Liver (tissue), 8 donors: ENCODE measurements at regions not wholly inside any gene's neighbourhood (a gene's known extent, or its start where the extent isn't known, plus 50 kb on each side); places are given as distances from the start of the nearest gene placed in this dataset.

Experiments
- DNase-seq: peaks from one replicate; pipeline ENCODE4 v3.0.0-alpha.2; 2017; ENCODE audit warnings: low spot score
- H3K27ac ChIP-seq, 2 donors: one replicate each; pipeline ENCODE4 v1.7.0; 2013; ENCODE audit warnings: inconsistent platforms in 2 of 2, low read length in 2 of 2, control low read depth in 1 of 2, low read depth in 1 of 2, mild to moderate bottlenecking in 1 of 2
- H3K27me3 ChIP-seq, 4 donors: one replicate each; pipeline versions ENCODE4 v1.6.1 to v1.7.0; 2013; ENCODE audit warnings: low read length in 3 of 4, inconsistent platforms in 1 of 4, mild to moderate bottlenecking in 1 of 4, moderate library complexity in 1 of 4; ENCODE audit not compliant: control insufficient read depth in 4 of 4, insufficient read depth in 4 of 4
- H3K36me3 ChIP-seq, 4 donors: one replicate each; pipeline versions ENCODE4 v1.6.1 to v1.7.0; 2013; ENCODE audit warnings: low read length in 3 of 4, mild to moderate bottlenecking in 3 of 4, low read depth in 1 of 4, moderate library complexity in 1 of 4; ENCODE audit not compliant: control insufficient read depth in 4 of 4, insufficient read depth in 3 of 4
- H3K4me1 ChIP-seq, 4 donors: one replicate each; pipeline versions ENCODE4 v1.6.1 to v1.7.0; 2013; ENCODE audit warnings: low read length in 3 of 4, mild to moderate bottlenecking in 3 of 4, moderate library complexity in 1 of 4; ENCODE audit not compliant: control insufficient read depth in 4 of 4, insufficient read depth in 4 of 4
- H3K4me3 ChIP-seq, 3 donors: one replicate each; pipeline versions ENCODE4 v1.6.1 to v1.7.0; 2013; ENCODE audit warnings: low read length in 3 of 3, control low read depth in 1 of 3, low read depth in 1 of 3, mild to moderate bottlenecking in 1 of 3
- H3K9ac ChIP-seq, 2 donors: one replicate each; pipeline ENCODE4 v1.7.0; 2013; ENCODE audit warnings: low read length in 2 of 2, mild to moderate bottlenecking in 2 of 2, moderate library complexity in 2 of 2, control low read depth in 1 of 2, low read depth in 1 of 2
- H3K9me3 ChIP-seq, 4 donors: one replicate each; pipeline versions ENCODE4 v1.6.1 to v1.7.0; 2013; ENCODE audit warnings: low read length in 3 of 4; ENCODE audit not compliant: control insufficient read depth in 4 of 4
- EGR1 ChIP-seq, 2 donors: IDR thresholded peaks; 2 replicates each; pipeline ENCODE4 v1.6.1; 2016 to 2018; ENCODE audit warnings: antibody characterized with exemption in 2 of 2, low read depth in 2 of 2
- FOXA1 ChIP-seq: IDR thresholded peaks from 2 replicates; pipeline ENCODE4 v1.6.1; 2016; ENCODE audit warnings: antibody characterized with exemption
- HNF4G ChIP-seq: IDR thresholded peaks from 2 replicates; pipeline ENCODE4 v1.6.1; 2016; ENCODE audit warnings: antibody characterized with exemption
- NR2F2 ChIP-seq: IDR thresholded peaks from 2 replicates; pipeline ENCODE4 v1.6.1; 2016; ENCODE audit warnings: antibody characterized with exemption
- SP1 ChIP-seq: IDR thresholded peaks from 2 replicates; pipeline ENCODE4 v1.6.1; 2018; ENCODE audit warnings: antibody characterized with exemption, mild to moderate bottlenecking
- TAF1 ChIP-seq: conservative IDR thresholded peaks from 2 replicates; pipeline ENCODE4 v1.6.1; 2016; ENCODE audit warnings: antibody characterized with exemption, mild to moderate bottlenecking
- YY1 ChIP-seq: IDR thresholded peaks from 2 replicates; pipeline ENCODE4 v1.6.1; 2016; ENCODE audit warnings: antibody characterized with exemption, mild to moderate bottlenecking
- WGBS: extraction: QIAGEN DNeasy Blood & Tissue Kit; methylation state at CpG from one replicate; pipeline ENCODE4 v1.1.7; 2013; 5-methylcytosine and 5-hydroxymethylcytosine counted together
- TF ChIP-seq, protein P1 (sequence below): IDR thresholded peaks from 2 replicates; pipeline ENCODE4 v1.6.1; 2016; ENCODE audit warnings: antibody characterized with exemption, mild to moderate bottlenecking
- TF ChIP-seq, protein P2 (sequence below): fragments of 150-350 bp; IDR thresholded peaks from 2 replicates; pipeline ENCODE4 v1.5.1; 2017; ENCODE audit warnings: improper control_type of control experiment, low read depth, low read length; ENCODE audit not compliant: missing input control
- TF ChIP-seq, protein P3 (sequence below): IDR thresholded peaks from 2 replicates; pipeline ENCODE4 v1.6.1; 2016; ENCODE audit warnings: antibody characterized with exemption
- TF ChIP-seq, protein P4 (sequence below): IDR thresholded peaks from 2 replicates; pipeline ENCODE4 v1.6.1; 2016; ENCODE audit warnings: antibody characterized with exemption
- TF ChIP-seq, protein P5 (sequence below): IDR thresholded peaks from 2 replicates; pipeline ENCODE4 v1.6.1; 2016; ENCODE audit warnings: antibody characterized with exemption
- donor health status: healthy.
- donor health status: healthy.
- donor health status: healthy.
- donor health status: healthy.
- donor health status: healthy.

DNA sequence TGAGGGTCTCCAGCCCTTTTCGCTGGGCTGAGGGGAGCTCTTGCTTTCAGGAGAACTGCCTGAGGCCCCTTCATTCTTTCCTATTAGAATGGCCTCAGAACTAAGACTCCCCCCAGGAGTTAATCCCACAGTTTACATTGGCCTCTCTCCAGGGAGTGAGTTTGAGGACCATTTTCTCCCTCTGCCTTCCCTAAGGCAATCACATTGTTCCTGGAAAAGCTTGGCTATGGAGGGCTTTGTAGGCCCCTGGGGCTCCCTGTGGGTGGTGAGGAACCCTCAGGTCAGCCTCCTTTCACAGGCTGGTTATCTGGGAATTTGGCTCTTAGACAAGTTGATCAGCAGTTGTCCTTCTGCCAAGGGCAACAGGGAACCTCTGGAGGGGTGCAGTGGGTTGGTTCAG is 343.7 kb downstream of the RPS24 start:
- Histone ChIP-seq H3K4me1 (no peaks in the 10 kb centered on the region), H3K27me3 (no peaks in the 10 kb centered on the region), H3K27ac (no peak overlapping the region), H3K4me3 (no peak overlapping the region), H3K9ac (no peak overlapping the region), H3K36me3 (no peaks in the 10 kb centered on the region), H3K9me3 (peaks cover 0 to 4% (median 2%) of the 10 kb centered on the region in 4 donors)
- no peak for DNase-seq
- no peak for TF ChIP-seq YY1
- no peak for TF ChIP-seq NR2F2
- TF ChIP-seq, protein P1, sequence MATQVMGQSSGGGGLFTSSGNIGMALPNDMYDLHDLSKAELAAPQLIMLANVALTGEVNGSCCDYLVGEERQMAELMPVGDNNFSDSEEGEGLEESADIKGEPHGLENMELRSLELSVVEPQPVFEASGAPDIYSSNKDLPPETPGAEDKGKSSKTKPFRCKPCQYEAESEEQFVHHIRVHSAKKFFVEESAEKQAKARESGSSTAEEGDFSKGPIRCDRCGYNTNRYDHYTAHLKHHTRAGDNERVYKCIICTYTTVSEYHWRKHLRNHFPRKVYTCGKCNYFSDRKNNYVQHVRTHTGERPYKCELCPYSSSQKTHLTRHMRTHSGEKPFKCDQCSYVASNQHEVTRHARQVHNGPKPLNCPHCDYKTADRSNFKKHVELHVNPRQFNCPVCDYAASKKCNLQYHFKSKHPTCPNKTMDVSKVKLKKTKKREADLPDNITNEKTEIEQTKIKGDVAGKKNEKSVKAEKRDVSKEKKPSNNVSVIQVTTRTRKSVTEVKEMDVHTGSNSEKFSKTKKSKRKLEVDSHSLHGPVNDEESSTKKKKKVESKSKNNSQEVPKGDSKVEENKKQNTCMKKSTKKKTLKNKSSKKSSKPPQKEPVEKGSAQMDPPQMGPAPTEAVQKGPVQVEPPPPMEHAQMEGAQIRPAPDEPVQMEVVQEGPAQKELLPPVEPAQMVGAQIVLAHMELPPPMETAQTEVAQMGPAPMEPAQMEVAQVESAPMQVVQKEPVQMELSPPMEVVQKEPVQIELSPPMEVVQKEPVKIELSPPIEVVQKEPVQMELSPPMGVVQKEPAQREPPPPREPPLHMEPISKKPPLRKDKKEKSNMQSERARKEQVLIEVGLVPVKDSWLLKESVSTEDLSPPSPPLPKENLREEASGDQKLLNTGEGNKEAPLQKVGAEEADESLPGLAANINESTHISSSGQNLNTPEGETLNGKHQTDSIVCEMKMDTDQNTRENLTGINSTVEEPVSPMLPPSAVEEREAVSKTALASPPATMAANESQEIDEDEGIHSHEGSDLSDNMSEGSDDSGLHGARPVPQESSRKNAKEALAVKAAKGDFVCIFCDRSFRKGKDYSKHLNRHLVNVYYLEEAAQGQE: no peak
- TF ChIP-seq HNF4G: no peak
- TF ChIP-seq TAF1: no peak
- TF ChIP-seq, protein P2, sequence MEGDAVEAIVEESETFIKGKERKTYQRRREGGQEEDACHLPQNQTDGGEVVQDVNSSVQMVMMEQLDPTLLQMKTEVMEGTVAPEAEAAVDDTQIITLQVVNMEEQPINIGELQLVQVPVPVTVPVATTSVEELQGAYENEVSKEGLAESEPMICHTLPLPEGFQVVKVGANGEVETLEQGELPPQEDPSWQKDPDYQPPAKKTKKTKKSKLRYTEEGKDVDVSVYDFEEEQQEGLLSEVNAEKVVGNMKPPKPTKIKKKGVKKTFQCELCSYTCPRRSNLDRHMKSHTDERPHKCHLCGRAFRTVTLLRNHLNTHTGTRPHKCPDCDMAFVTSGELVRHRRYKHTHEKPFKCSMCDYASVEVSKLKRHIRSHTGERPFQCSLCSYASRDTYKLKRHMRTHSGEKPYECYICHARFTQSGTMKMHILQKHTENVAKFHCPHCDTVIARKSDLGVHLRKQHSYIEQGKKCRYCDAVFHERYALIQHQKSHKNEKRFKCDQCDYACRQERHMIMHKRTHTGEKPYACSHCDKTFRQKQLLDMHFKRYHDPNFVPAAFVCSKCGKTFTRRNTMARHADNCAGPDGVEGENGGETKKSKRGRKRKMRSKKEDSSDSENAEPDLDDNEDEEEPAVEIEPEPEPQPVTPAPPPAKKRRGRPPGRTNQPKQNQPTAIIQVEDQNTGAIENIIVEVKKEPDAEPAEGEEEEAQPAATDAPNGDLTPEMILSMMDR: no peak
- TF ChIP-seq, protein P3, sequence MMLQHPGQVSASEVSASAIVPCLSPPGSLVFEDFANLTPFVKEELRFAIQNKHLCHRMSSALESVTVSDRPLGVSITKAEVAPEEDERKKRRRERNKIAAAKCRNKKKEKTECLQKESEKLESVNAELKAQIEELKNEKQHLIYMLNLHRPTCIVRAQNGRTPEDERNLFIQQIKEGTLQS: no peak
- TF ChIP-seq, protein P4, sequence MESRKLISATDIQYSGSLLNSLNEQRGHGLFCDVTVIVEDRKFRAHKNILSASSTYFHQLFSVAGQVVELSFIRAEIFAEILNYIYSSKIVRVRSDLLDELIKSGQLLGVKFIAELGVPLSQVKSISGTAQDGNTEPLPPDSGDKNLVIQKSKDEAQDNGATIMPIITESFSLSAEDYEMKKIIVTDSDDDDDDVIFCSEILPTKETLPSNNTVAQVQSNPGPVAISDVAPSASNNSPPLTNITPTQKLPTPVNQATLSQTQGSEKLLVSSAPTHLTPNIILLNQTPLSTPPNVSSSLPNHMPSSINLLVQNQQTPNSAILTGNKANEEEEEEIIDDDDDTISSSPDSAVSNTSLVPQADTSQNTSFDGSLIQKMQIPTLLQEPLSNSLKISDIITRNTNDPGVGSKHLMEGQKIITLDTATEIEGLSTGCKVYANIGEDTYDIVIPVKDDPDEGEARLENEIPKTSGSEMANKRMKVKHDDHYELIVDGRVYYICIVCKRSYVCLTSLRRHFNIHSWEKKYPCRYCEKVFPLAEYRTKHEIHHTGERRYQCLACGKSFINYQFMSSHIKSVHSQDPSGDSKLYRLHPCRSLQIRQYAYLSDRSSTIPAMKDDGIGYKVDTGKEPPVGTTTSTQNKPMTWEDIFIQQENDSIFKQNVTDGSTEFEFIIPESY: no peak
- no peak for TF ChIP-seq FOXA1
- TF ChIP-seq SP1: no peak
- TF ChIP-seq EGR1 (IDR thresholded peaks at IDR 0.05; ENCODE audit: low read depth in 2 of 2): no peak
- TF ChIP-seq, protein P5, sequence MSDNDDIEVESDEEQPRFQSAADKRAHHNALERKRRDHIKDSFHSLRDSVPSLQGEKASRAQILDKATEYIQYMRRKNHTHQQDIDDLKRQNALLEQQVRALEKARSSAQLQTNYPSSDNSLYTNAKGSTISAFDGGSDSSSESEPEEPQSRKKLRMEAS: no peak
- WGBS: 95% methylated on average over 1 of the region's 1 CpG

DNA sequence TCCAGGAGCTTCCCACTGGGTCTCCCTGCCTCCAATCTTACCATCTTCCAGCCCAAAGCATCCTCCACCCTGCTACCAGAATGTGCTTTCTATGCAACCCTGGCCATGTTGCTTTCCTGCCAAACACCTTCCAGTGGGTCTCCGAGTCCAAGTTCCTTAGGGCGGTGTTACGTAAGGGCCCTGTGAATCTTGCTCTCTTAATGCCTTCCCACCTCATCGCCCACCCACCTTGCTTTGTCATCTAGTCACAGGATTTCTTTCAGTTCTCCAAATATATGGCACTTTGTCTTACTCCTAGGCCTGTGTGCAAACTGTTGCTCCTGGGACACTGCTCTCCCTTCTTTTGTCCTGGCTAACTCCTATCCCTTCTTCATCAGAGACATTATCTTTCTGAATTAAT is 344.5 kb downstream of the RPS24 start:
- no peaks in the 10 kb centered on the region for H3K36me3 ChIP-seq
- DNase-seq: no peak
- H3K27me3 ChIP-seq: no peaks in the 10 kb centered on the region
- peaks cover 0 to 4% (median 2%) of the 10 kb centered on the region in 4 donors for H3K9me3 ChIP-seq
- H3K4me3 ChIP-seq: no peak overlapping the region
- no peaks in the 10 kb centered on the region for H3K4me1 ChIP-seq
- WGBS: 94% methylated on average over 4 of the region's 4 CpGs
- TF ChIP-seq, protein P1: no peak
- H3K9ac ChIP-seq: no peak overlapping the region
- no peak overlapping the region for H3K27ac ChIP-seq
